AG09319 (cell line): ENCODE measurements at regions not wholly inside any gene's neighbourhood (a gene's known extent, or its start where the extent isn't known, plus 50 kb on each side); places are given as distances from the start of the nearest gene placed in this dataset.

ENCODE experiments used
- DNase-seq: peaks from one replicate; pipeline ENCODE4 v3.0.0-alpha.2; 2010; ENCODE audit warnings: low read depth; ENCODE audit errors: extremely low read depth
- TF ChIP-seq, protein P1 (sequence below): IDR thresholded peaks from 2 replicates; pipeline ENCODE4 v1.5.1; 2011; ENCODE audit warnings: low read depth, mild to moderate bottlenecking, inconsistent platforms, low read length, moderate library complexity

DNA sequence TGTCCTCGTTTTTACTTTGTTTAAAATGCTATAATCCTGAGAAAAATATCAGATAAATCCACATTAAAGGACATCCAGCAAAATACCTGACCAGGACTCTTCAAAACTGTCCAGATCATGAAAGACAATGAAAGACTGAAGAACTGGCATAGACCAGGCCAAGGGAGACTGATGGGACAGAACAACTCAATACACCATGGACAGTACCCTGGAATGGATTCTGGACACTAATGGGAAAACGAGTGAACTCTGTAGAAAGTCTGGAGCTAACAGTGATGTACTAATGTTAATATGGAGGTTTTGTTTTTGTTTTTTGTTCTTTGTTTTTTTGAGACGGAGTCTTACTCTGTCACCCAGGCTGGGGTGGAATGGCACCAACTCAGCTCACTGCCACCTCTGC, 461.4 kb downstream of the CD83 start:
- no peak for DNase-seq
- TF ChIP-seq, protein P1, sequence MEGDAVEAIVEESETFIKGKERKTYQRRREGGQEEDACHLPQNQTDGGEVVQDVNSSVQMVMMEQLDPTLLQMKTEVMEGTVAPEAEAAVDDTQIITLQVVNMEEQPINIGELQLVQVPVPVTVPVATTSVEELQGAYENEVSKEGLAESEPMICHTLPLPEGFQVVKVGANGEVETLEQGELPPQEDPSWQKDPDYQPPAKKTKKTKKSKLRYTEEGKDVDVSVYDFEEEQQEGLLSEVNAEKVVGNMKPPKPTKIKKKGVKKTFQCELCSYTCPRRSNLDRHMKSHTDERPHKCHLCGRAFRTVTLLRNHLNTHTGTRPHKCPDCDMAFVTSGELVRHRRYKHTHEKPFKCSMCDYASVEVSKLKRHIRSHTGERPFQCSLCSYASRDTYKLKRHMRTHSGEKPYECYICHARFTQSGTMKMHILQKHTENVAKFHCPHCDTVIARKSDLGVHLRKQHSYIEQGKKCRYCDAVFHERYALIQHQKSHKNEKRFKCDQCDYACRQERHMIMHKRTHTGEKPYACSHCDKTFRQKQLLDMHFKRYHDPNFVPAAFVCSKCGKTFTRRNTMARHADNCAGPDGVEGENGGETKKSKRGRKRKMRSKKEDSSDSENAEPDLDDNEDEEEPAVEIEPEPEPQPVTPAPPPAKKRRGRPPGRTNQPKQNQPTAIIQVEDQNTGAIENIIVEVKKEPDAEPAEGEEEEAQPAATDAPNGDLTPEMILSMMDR = no peak

DNA sequence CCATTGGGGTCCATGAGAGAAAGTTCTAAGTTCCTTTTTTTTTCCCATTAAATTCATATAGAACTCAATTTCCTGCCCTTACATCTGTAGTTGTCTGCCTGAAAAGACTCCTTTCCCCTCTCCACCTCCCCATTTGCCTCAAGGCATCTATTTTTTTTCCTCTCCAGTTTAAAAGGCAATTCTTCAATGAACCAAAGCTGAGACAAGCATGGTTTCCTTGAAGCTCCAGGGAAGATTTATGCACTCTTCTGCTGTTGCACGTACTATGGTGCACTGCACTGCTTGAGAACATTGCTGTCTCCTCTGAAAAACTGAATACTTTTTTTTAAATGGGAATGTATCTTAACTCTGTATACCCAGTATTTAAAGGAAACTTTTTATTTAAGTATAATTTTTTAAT, 465.2 kb downstream of the CD83 start:
- TF ChIP-seq, protein P1 = no peak
- no peak for DNase-seq

DNA sequence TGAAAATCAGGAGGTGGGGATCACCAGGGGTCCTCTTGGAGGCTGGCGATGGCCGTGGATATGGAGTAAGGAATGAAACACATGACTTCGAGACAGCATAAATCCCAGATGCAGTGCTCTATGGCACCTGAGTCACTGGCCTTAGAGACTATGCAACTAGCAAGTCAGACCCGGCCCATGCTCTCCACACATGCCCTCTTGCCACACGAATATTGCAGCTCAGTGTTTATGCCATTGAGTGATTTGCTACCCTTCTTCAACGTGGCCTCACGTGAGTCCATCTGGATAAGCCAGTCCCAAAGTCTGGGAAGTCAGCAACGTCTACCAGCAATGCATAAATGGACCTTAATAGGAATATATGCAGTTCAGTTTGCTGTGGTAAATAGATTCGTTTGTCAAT, 466.3 kb downstream of the CD83 start:
- TF ChIP-seq, protein P1 = no peak
- no peak for DNase-seq

DNA sequence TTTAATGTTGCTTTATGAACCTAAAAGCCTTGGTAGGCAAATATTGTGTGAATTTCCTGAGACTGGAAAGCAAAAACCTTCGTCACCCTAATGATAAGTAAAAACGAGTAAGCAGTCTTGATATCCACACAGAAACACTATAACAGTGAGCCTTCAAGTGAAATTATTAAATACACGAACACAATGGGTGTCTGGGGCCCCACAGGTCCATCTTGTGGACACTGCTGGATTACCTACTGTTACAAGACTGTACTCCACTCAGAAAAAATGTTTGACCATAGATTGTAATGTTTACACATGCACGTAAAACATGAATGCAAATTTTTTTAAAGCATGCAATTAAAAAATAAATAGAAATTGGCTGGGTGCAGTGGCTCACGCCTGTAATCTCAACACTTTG, 466.9 kb downstream of the CD83 start:
- TF ChIP-seq, protein P1 = no peak
- DNase-seq = no peak

DNA sequence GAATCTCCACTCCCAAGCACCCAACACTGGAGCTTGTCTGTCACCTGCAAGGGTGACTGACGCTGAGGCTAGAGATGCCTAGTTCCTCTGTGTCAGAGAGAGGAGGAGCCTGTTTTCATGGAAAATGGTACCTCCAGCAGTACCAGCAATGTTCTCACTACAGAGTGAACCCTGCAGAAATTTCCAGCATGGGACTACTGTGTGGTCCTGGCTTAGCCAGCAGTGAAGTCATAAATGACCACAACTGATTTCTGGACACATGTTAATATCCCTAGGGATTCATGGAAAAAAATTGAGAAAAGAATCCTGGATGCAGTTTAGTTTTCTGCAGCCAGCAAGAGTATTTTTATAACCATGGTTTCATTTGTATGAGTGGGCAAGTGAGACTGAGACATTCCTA, 468.1 kb downstream of the CD83 start:
- DNase-seq = no peak
- TF ChIP-seq, protein P1 = no peak

DNA sequence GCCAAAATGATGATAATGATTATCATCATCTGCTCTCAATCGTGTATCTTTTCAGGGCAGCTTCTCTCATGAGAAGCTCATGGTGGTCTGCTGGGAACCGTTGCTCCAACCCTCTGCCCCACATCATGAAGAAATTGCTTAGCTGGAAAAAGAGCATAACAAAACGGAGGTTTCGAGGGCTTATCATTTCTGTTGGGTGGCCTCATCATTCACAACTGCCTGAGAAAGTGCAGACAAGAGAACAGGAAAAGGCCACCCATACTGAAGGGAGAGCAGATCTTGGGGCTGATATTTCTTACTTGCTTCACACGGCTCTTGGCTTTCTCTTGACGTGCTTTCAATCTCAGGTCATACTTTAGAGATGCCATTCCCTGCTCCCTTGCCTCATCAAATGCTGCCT, 471.6 kb downstream of the CD83 start:
- no peak for DNase-seq
- TF ChIP-seq, protein P1 = no peak

DNA sequence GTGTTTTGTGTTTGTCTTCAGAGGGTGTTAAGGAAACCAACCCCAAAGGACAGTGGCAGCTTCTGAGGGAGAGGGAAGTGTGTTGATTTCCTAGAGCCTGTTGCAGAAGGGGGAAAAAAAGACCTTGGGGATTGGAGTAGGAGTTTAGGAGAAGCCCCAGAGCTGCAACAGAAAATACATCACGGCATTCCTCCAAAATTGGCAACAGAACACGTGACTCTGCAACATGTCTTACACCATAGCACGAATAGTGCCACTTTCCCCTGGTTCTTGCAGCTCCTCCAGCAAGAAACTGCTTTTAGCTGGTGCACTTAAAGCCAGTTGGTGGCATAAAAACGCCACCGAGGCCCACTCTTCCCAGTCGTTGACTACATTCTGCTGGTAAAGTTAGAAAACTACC, 473.0 kb downstream of the CD83 start:
- TF ChIP-seq, protein P1 = no peak
- no peak for DNase-seq
